IPS DF 6.9 (cell line): ENCODE measurements at regions not wholly inside any gene's neighbourhood (a gene's known extent, or its start where the extent isn't known, plus 50 kb on each side); places are given as distances from the start of the nearest gene placed in this dataset.

Experiments used
- DNase-seq: peaks from one replicate; pipeline ENCODE4 v3.0.0-alpha.2; 2013; ENCODE audit warnings: low read depth, low spot score
- H3K27ac ChIP-seq: one replicate; pipeline ENCODE4 v1.5.1; 2013; ENCODE audit warnings: low read length, control low read depth
- H3K27me3 ChIP-seq: 2 replicates; pipeline ENCODE4 v1.6.1; 2013; ENCODE audit warnings: mild to moderate bottlenecking, low read length; ENCODE audit not compliant: control insufficient read depth, insufficient read depth
- H3K36me3 ChIP-seq: 2 replicates; pipeline ENCODE4 v1.6.1; 2013; ENCODE audit warnings: low read length; ENCODE audit not compliant: control insufficient read depth, insufficient read depth
- H3K4me1 ChIP-seq: 2 replicates; pipeline ENCODE4 v1.6.1; 2013; ENCODE audit warnings: low read length; ENCODE audit not compliant: control insufficient read depth, insufficient read depth
- H3K4me3 ChIP-seq: 2 replicates; pipeline ENCODE4 v1.5.1; 2013; ENCODE audit warnings: mild to moderate bottlenecking, low read length
- H3K9me3 ChIP-seq: 2 replicates; pipeline ENCODE4 v1.6.1; 2013; ENCODE audit warnings: low read length, inconsistent platforms; ENCODE audit not compliant: control insufficient read depth, insufficient read depth
- WGBS: extraction: QIAGEN DNeasy Blood & Tissue Kit; methylation state at CpG from one replicate; pipeline ENCODE4 v1.1.7; 2013; ENCODE audit warnings: mixed read lengths, missing lambda C conversion rate; ENCODE audit not compliant: insufficient read length, insufficient coverage; 5-methylcytosine and 5-hydroxymethylcytosine counted together

- no peak for DNase-seq
- Histone ChIP-seq H3K27ac (no peak overlapping the region), H3K36me3 (no peaks in the 10 kb centered on the region), H3K9me3 (no peaks in the 10 kb centered on the region; the same call in 1 of the 2 replicates), H3K4me1 (peaks cover 4% of the 10 kb centered on the region; the same call in 1 of the 2 replicates), H3K4me3 (no peak overlapping the region), H3K27me3 (0 out of 2 replicates have a peak, but pooled peaks cover 1% of the 10 kb centered on the region)
- no CpG with 5 or more reads among the region's 3 CpGs for WGBS
These were observed 1257.0 kb upstream of the CDH18 start for GRCh38 chr5:21244982-21245381.

- no peaks in the 10 kb centered on the region for H3K9me3 ChIP-seq
- H3K27ac ChIP-seq: no peak overlapping the region
- no peak overlapping the region for H3K4me3 ChIP-seq
- no peaks in the 10 kb centered on the region for H3K36me3 ChIP-seq
- no peak for DNase-seq
- H3K27me3 ChIP-seq: no peaks in the 10 kb centered on the region
- no CpG with 5 or more reads among the region's 4 CpGs for WGBS
- H3K4me1 ChIP-seq: no peaks in the 10 kb centered on the region
These were observed 1250.8 kb upstream of the CDH18 start for GRCh38 chr5:21238786-21239185.

DNA sequence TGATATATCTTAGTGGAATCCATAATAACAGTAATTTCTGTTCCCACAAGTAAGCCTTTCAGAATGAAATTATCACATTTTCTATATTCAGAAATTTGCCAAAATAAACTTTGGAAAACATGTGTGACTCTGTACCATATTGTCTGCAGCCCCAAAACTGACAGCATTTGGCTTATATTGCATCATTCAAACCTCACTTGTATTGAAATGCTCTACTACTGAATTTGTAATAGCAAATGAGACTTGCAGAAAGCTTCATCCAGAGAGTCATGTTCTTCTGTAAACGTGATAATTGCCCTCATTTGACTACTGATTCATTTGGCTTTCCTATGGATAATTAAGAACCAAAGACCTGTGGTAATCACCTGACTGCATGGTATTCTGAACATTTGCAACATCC lies 1249.5 kb upstream of the CDH18 start:
- no peak for DNase-seq
- Histone ChIP-seq H3K27ac (no peak overlapping the region), H3K4me3 (no peak overlapping the region), H3K9me3 (no peaks in the 10 kb centered on the region), H3K4me1 (no peaks in the 10 kb centered on the region), H3K27me3 (no peaks in the 10 kb centered on the region), H3K36me3 (no peaks in the 10 kb centered on the region)
- no CpG with 5 or more reads among the region's 1 CpG for WGBS

DNA sequence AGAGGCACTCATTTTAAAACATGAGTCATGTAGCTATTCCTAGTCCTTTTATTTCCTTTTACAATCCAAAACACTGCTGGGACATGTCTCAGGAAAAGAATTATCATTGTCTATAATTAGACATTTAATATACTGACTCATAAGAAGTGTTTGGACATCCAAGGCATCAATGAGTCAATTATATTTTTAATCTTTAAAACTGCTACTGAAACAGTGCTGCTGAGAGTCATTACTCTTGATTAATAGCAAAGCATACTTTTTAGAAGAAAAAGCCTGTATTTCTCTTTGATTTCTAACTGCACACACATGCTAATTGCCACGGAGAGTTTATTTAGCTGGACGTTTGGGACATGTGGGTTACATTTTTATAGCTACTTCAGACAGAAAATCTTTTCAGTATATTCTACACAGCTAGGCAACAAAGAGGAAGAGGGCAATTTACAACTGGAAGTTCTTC lies 1249.0 kb upstream of the CDH18 start:
- no CpG with 5 or more reads among the region's 2 CpGs for WGBS
- DNase-seq: no peak

DNA sequence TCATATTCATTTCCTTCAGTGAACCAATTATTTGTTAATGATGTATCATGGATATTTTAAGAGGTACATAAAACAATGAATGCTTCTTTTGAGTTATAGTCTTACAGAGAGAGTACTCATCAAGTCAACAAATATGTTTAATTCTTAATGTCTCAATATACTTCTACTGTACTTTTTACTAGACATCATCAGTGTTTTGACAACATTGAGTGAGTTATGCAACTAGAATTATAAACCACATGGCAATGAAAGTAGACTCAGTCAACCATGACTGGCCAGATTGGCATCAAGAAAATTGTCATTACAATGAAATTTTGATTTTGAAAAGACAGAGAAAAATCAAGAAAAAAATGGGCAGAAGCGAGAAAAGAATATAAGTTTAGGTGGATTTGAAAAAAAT lies 1248.1 kb upstream of the CDH18 start:
- H3K27me3 ChIP-seq: no peaks in the 10 kb centered on the region
- H3K4me3 ChIP-seq: no peak overlapping the region
- H3K4me1 ChIP-seq: no peaks in the 10 kb centered on the region
- H3K9me3 ChIP-seq: no peaks in the 10 kb centered on the region
- H3K36me3 ChIP-seq: no peaks in the 10 kb centered on the region
- DNase-seq: no peak
- 100% methylated on average over 1 of the region's 1 CpG for WGBS
- H3K27ac ChIP-seq: no peak overlapping the region

More for the DNA sequence above, 1249.0 kb upstream of the CDH18 start:
- Histone ChIP-seq H3K4me1 (no peaks in the 10 kb centered on the region), H3K4me3 (no peak overlapping the region), H3K27me3 (no peaks in the 10 kb centered on the region), H3K36me3 (no peaks in the 10 kb centered on the region), H3K9me3 (no peaks in the 10 kb centered on the region), H3K27ac (no peak overlapping the region)

- no peak overlapping the region for H3K27ac ChIP-seq
- no peaks in the 10 kb centered on the region for H3K27me3 ChIP-seq
- H3K4me1 ChIP-seq: 0 out of 2 replicates have a peak, but pooled peaks cover 1% of the 10 kb centered on the region
- no peak for DNase-seq
- WGBS: no CpG with 5 or more reads among the region's 16 CpGs
- no peaks in the 10 kb centered on the region for H3K9me3 ChIP-seq
- H3K4me3 ChIP-seq: no peak overlapping the region
- H3K36me3 ChIP-seq: no peaks in the 10 kb centered on the region
These were observed 1237.4 kb upstream of the CDH18 start for GRCh38 chr5:21225223-21226064.

DNA sequence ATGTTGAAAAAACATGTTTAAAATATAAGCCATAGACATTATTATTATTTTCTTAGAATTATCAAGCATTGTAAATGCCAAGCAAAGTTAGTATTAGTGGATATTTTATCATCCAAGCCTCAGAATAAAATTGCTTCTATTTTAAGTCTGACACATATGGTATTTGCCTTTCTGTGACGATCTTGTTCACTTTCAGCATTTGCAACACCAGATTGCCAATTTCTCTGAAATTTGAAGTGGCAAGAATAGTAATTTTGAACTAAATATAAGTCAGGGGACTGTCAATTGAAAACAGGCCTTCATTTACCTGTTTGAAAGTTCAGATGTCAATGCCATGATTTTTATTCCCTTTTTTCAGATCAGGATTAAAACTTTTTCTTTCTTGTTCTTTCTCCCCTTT lies 1233.6 kb upstream of the CDH18 start:
- Histone ChIP-seq H3K27me3 (no peaks in the 10 kb centered on the region), H3K4me3 (no peak overlapping the region), H3K9me3 (no peaks in the 10 kb centered on the region), H3K27ac (no peak overlapping the region), H3K36me3 (no peaks in the 10 kb centered on the region), H3K4me1 (peaks cover 3% of the 10 kb centered on the region; the same call in 1 of the 2 replicates)
- no CpG with 5 or more reads among the region's 1 CpG for WGBS
- DNase-seq: no peak

GRCh38 chr5:21219966-21220365 lies 1232.0 kb upstream of the CDH18 start:
- H3K9me3 ChIP-seq: no peaks in the 10 kb centered on the region
- no peak overlapping the region for H3K27ac ChIP-seq
- H3K4me1 ChIP-seq: peaks cover 1% of the 10 kb centered on the region; the same call in 1 of the 2 replicates
- H3K27me3 ChIP-seq: no peaks in the 10 kb centered on the region
- no peak overlapping the region for H3K4me3 ChIP-seq
- no peak for DNase-seq
- WGBS: no CpG with 5 or more reads among the region's 2 CpGs
- no peaks in the 10 kb centered on the region for H3K36me3 ChIP-seq

DNA sequence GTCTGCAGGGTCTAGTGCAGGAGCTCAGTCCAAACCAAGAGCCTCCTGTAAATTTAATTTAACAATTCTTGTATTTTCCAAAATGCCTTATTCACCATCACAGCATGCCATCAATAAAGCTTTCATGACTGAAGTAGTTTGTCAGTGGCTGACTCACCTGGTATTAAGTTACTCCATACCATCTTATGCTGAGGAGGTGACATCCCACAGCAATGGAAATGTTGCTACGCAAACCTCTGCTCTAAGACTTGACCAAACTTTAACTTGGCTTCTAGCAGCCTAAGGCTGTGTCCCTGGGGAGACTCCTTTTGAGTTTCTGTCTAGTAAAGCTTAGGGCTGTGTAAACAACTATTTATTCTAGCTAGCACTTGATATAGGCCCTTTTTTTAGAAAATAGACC lies 1231.3 kb upstream of the CDH18 start:
- WGBS: no CpG with 5 or more reads among the region's 1 CpG
- no peaks in the 10 kb centered on the region for H3K27me3 ChIP-seq
- no peak for DNase-seq
- H3K36me3 ChIP-seq: no peaks in the 10 kb centered on the region
- H3K4me1 ChIP-seq: peaks cover 1% of the 10 kb centered on the region; the same call in 1 of the 2 replicates
- H3K4me3 ChIP-seq: no peak overlapping the region
- H3K9me3 ChIP-seq: no peaks in the 10 kb centered on the region
- no peak overlapping the region for H3K27ac ChIP-seq

- Histone ChIP-seq H3K4me3 (no peak overlapping the region), H3K4me1 (no peaks in the 10 kb centered on the region), H3K9me3 (no peaks in the 10 kb centered on the region), H3K27me3 (no peaks in the 10 kb centered on the region), H3K27ac (no peak overlapping the region), H3K36me3 (no peaks in the 10 kb centered on the region)
- no CpG with 5 or more reads among the region's 1 CpG for WGBS
- no peak for DNase-seq
These were observed 1224.0 kb upstream of the CDH18 start for GRCh38 chr5:21212026-21212425.

GRCh38 chr5:21209409-21209808 lies 1221.4 kb upstream of the CDH18 start:
- H3K36me3 ChIP-seq: no peaks in the 10 kb centered on the region
- no peaks in the 10 kb centered on the region for H3K9me3 ChIP-seq
- DNase-seq: no peak
- no peak overlapping the region for H3K4me3 ChIP-seq
- no peak overlapping the region for H3K27ac ChIP-seq
- WGBS: no CpG with 5 or more reads among the region's 2 CpGs
- no peaks in the 10 kb centered on the region for H3K27me3 ChIP-seq
- H3K4me1 ChIP-seq: no peaks in the 10 kb centered on the region
